ENCODE measurements at regions not wholly inside any gene's neighbourhood (a gene's known extent, or its start where the extent isn't known, plus 50 kb on each side); places are given as distances from the start of the nearest gene placed in this dataset.

- no peak overlapping the region for H3K4me3 ChIP-seq
- H3K4me1 ChIP-seq, result no peaks in the 10 kb centered on the region
Measured at GRCh38 chr11:109894242-109894641, 198.9 kb upstream of the ZC3H12C start.

GRCh38 chr11:109898592-109898991, 194.6 kb upstream of the ZC3H12C start:
- no peak for DNase-seq (ENCODE audit: low spot score in 2 of 2)

More at GRCh38 chr11:109894242-109894641, 198.9 kb upstream of the ZC3H12C start:
- no peaks in the 10 kb centered on the region for H3K27me3 ChIP-seq
- H3K9me3 ChIP-seq, result peaks cover 0 to 20% (median 3%) of the 10 kb centered on the region in 4 donors
- TF ChIP-seq POLR2A (IDR thresholded peaks at IDR 0.05), result no peak
- no peak for TF ChIP-seq EP300 (IDR thresholded peaks at IDR 0.05)
- no peak for TF ChIP-seq CTCF (IDR thresholded peaks at IDR 0.05)
- H3K36me3 ChIP-seq, result no peaks in the 10 kb centered on the region
- 55 to 60% methylated on average over 1 of the region's 1 CpG for WGBS, 2 donors
- no peak for DNase-seq (ENCODE audit: low spot score in 2 of 2)
- no peak overlapping the region for H3K27ac ChIP-seq

GRCh38 chr11:109902764-109903433, 190.3 kb upstream of the ZC3H12C start:
- TF ChIP-seq EP300 (IDR thresholded peaks at IDR 0.05), result no peak
- TF ChIP-seq CTCF (IDR thresholded peaks at IDR 0.05), result no peak
- no peak for TF ChIP-seq POLR2A (IDR thresholded peaks at IDR 0.05)
- peaks cover 0 to 38% (median 3%) of the 10 kb centered on the region in 4 donors for H3K9me3 ChIP-seq
- WGBS, 2 donors, result 85 to 86% methylated on average over 5 of the region's 5 CpGs

More at GRCh38 chr11:109898592-109898991, 194.6 kb upstream of the ZC3H12C start:
- H3K4me3 ChIP-seq, result no peak overlapping the region
- TF ChIP-seq POLR2A (IDR thresholded peaks at IDR 0.05) (no peak), EP300 (IDR thresholded peaks at IDR 0.05) (no peak), CTCF (IDR thresholded peaks at IDR 0.05) (no peak)
- no peaks in the 10 kb centered on the region for H3K27me3 ChIP-seq
- no peak overlapping the region for H3K27ac ChIP-seq
- H3K4me1 ChIP-seq, result no peaks in the 10 kb centered on the region
- H3K9me3 ChIP-seq, result peaks cover 0 to 44% (median 3%) of the 10 kb centered on the region in 4 donors
- 84 to 92% methylated on average over 2 of the region's 2 CpGs for WGBS, 2 donors
- H3K36me3 ChIP-seq, result no peaks in the 10 kb centered on the region

GRCh38 chr11:109911488-109911887, 181.7 kb upstream of the ZC3H12C start:
- no peak overlapping the region for H3K4me3 ChIP-seq
- TF ChIP-seq CTCF (IDR thresholded peaks at IDR 0.05), result no peak
- no peak for TF ChIP-seq POLR2A (IDR thresholded peaks at IDR 0.05)
- TF ChIP-seq EP300 (IDR thresholded peaks at IDR 0.05), result no peak
- 64 to 81% methylated on average over 2 of the region's 2 CpGs for WGBS, 2 donors
- H3K36me3 ChIP-seq, result no peaks in the 10 kb centered on the region
- peaks cover 0 to 5% (median 0%) of the 10 kb centered on the region in 4 donors for H3K4me1 ChIP-seq
- no peaks in the 10 kb centered on the region for H3K27me3 ChIP-seq
- no peak overlapping the region for H3K27ac ChIP-seq
- H3K9me3 ChIP-seq, result no peaks in the 10 kb centered on the region
- DNase-seq (ENCODE audit: low spot score in 2 of 2), result no peak

More at GRCh38 chr11:109902764-109903433, 190.3 kb upstream of the ZC3H12C start:
- Histone ChIP-seq H3K36me3 (no peaks in the 10 kb centered on the region), H3K4me1 (no peaks in the 10 kb centered on the region), H3K4me3 (no peak overlapping the region), H3K27ac (no peak overlapping the region), H3K27me3 (no peaks in the 10 kb centered on the region)
- no peak for DNase-seq (ENCODE audit: low spot score in 2 of 2)

- H3K9me3 ChIP-seq, result no peaks in the 10 kb centered on the region
- H3K4me1 ChIP-seq, result peaks cover 0 to 5% (median 0%) of the 10 kb centered on the region in 4 donors
- no peak for TF ChIP-seq POLR2A (IDR thresholded peaks at IDR 0.05)
- no peak for TF ChIP-seq CTCF (IDR thresholded peaks at IDR 0.05)
- no peak for TF ChIP-seq EP300 (IDR thresholded peaks at IDR 0.05)
- no peak for DNase-seq (ENCODE audit: low spot score in 2 of 2)
- H3K36me3 ChIP-seq, result no peaks in the 10 kb centered on the region
- no peak overlapping the region for H3K27ac ChIP-seq
- no peaks in the 10 kb centered on the region for H3K27me3 ChIP-seq
- no peak overlapping the region for H3K4me3 ChIP-seq
- WGBS, 2 donors, result 89 to 91% methylated on average over 4 of the region's 4 CpGs
Measured at GRCh38 chr11:109914038-109914437, 179.2 kb upstream of the ZC3H12C start.
